Endothelial cell of umbilical vein (primary cell): ENCODE measurements at regions not wholly inside any gene's neighbourhood (a gene's known extent, or its start where the extent isn't known, plus 50 kb on each side); places are given as distances from the start of the nearest gene placed in this dataset.

Experiments used
- BruUV-seq: library from RNA; stranded (reverse); fragments of 400-500 nt; replicated peaks from 2 replicates; lab custom pipeline; 2021; lab: Mats Ljungman, UMichigan
- CTCF ChIA-PET: fragments of 300-600, 350-600 bp; sonication (Branson Sonifier 250); formaldehyde crosslinking; loops from one replicate; lab custom pipeline; 2021; ENCODE audit warnings: antibody characterized with exemption, inconsistent platforms; lab: Charles Lee
- POLR2A ChIA-PET: fragments of 300-600, 350-600 bp; sonication (Branson Sonifier 250); formaldehyde crosslinking; loops from one replicate; lab custom pipeline; 2021; ENCODE audit warnings: antibody characterized with exemption, inconsistent platforms; lab: Charles Lee
- DNase-seq: peaks from one replicate; pipeline ENCODE4 v3.0.0-alpha.2; 2011; ENCODE audit warnings: low read depth, low spot score
- FAIRE-seq: peaks from 2 replicates; lab custom pipeline; 2011; peaks lifted over from hg19 to GRCh38; lab: Jason Lieb, UNC
- H2AFZ ChIP-seq: 2 replicates; pipeline ENCODE4 v1.6.0; 2012; ENCODE audit warnings: low read depth, low read length, control low read depth, inconsistent platforms
- H3K27ac ChIP-seq: 2 replicates; pipeline ENCODE4 v1.5.1; 2011; ENCODE audit warnings: low read depth, mild to moderate bottlenecking, control low read depth, low read length, moderate library complexity; ENCODE audit not compliant: insufficient read depth
- H3K27me3 ChIP-seq, 2 experiments: 2 replicates each; pipeline versions ENCODE4 v1.6.0 to v1.6.1; 2011; ENCODE audit warnings: low read length in 2 of 2, mixed read lengths in 1 of 2; ENCODE audit not compliant: control insufficient read depth in 2 of 2, insufficient read depth in 2 of 2
- H3K36me3 ChIP-seq, 2 experiments: 2 replicates in 1 of 2; 3 replicates in 1 of 2; pipeline ENCODE4 v1.5.1; 2011; ENCODE audit warnings: low read length in 2 of 2, mild to moderate bottlenecking in 1 of 2, moderate library complexity in 1 of 2; ENCODE audit not compliant: control insufficient read depth in 2 of 2, insufficient read depth in 2 of 2; ENCODE audit errors: extremely low read depth in 1 of 2
- H3K4me1 ChIP-seq: 3 replicates; pipeline ENCODE4 v1.5.1; 2011; ENCODE audit warnings: mild to moderate bottlenecking, low read length; ENCODE audit not compliant: control insufficient read depth, insufficient read depth; ENCODE audit errors: extremely low read depth
- H3K4me2 ChIP-seq: 2 replicates; pipeline ENCODE4 v1.6.1; 2011; ENCODE audit warnings: low read length, control low read depth, mixed read lengths; ENCODE audit not compliant: insufficient read depth
- H3K4me3 ChIP-seq, 3 experiments: fragments of 200-600 bp in 1 of 3; sonication (generic), shearing (Covaris generic) in 1 of 3; replicated peaks in 1 of 3; 2 replicates each; pipeline ENCODE4 v1.5.1; 2011 to 2016; ENCODE audit warnings: control low read depth in 3 of 3, low read length in 3 of 3, mild to moderate bottlenecking in 2 of 3, inconsistent platforms in 1 of 3, low read depth in 1 of 3, moderate library complexity in 1 of 3; ENCODE audit not compliant: insufficient read depth in 1 of 3
- H3K79me2 ChIP-seq: 2 replicates; pipeline ENCODE4 v1.6.0; 2012; ENCODE audit warnings: low read length, inconsistent platforms; ENCODE audit not compliant: control insufficient read depth, insufficient read depth
- H3K9ac ChIP-seq: replicated peaks from 2 replicates; pipeline ENCODE3; 2011; ENCODE audit warnings: low read length, control low read depth; ENCODE audit not compliant: insufficient read depth; ENCODE audit errors: extremely low read depth
- H3K9me1 ChIP-seq: replicated peaks from 3 replicates; pipeline ENCODE4 v1.6.0; 2011; ENCODE audit warnings: mild to moderate bottlenecking, low read length; ENCODE audit not compliant: control insufficient read depth, insufficient read depth; ENCODE audit errors: extremely low read depth
- H3K9me3 ChIP-seq: replicated peaks from 2 replicates; pipeline ENCODE4 v1.5.1; 2012; ENCODE audit warnings: low read length, inconsistent platforms; ENCODE audit not compliant: control insufficient read depth, insufficient read depth
- H4K20me1 ChIP-seq: replicated peaks from 2 replicates; pipeline ENCODE3; 2011; ENCODE audit warnings: mild to moderate bottlenecking, low read length; ENCODE audit not compliant: control insufficient read depth, insufficient read depth; ENCODE audit errors: extremely low read depth
- CTCF ChIP-seq, 2 donors: IDR thresholded peaks; 1 replicate in 1 of 2; 2 replicates in 1 of 2; pipeline ENCODE4 v1.5.1; 2011; ENCODE audit warnings: low read length in 2 of 2, mild to moderate bottlenecking in 2 of 2, moderate library complexity in 2 of 2, control low read depth in 1 of 2, inconsistent platforms in 1 of 2, low read depth in 1 of 2; ENCODE audit not compliant: insufficient read depth in 1 of 2; ENCODE audit errors: extremely low read depth in 1 of 2
- EZH2 ChIP-seq: IDR thresholded peaks from 2 replicates; pipeline ENCODE4 v1.6.1; 2012; ENCODE audit warnings: borderline replicate concordance, low read depth, mild to moderate bottlenecking, moderate library complexity, low read length, inconsistent platforms; ENCODE audit not compliant: severe bottlenecking
- FOS ChIP-seq: IDR thresholded peaks from 2 replicates; pipeline ENCODE4 v1.6.1; 2011; ENCODE audit warnings: mild to moderate bottlenecking, low read length, moderate library complexity, borderline replicate concordance; ENCODE audit not compliant: insufficient read depth
- JUN ChIP-seq: IDR thresholded peaks from 2 replicates; pipeline ENCODE4 v1.6.1; 2011; ENCODE audit warnings: borderline replicate concordance, low read depth; ENCODE audit not compliant: insufficient read length, insufficient read depth
- MAX ChIP-seq: IDR thresholded peaks from 2 replicates; pipeline ENCODE4 v1.6.1; 2011; ENCODE audit not compliant: insufficient read depth, insufficient read length
- MYC ChIP-seq: IDR thresholded peaks from one replicate; pipeline ENCODE4 v1.6.1; 2011; ENCODE audit warnings: mild to moderate bottlenecking, low read depth, low read length
- POLR2A ChIP-seq: IDR thresholded peaks from 2 replicates; pipeline ENCODE4 v1.6.1; 2012; ENCODE audit warnings: low read depth, mild to moderate bottlenecking, control low read depth, low read length
- POLR2AphosphoS5 ChIP-seq: IDR thresholded peaks from 2 replicates; pipeline ENCODE4 v1.6.1; 2012; ENCODE audit warnings: low read depth, mild to moderate bottlenecking, control low read depth, low read length, moderate library complexity; ENCODE audit not compliant: insufficient read depth
- dilution Hi-C: fragments of 300-500 bp; cut with MboI; formaldehyde crosslinking; loops from one replicate; pipeline ENCODE4 v1.15.0; 2019; ENCODE audit warnings: low sequenced_read_pairs; ENCODE audit not compliant: extremely low pct_ligation_motif_present
- intact Hi-C: fragments of 100-400 bp; cut with micrococcal nuclease; formaldehyde crosslinking; loops from one replicate; pipeline ENCODE4 v1.10.0; 2022

DNA sequence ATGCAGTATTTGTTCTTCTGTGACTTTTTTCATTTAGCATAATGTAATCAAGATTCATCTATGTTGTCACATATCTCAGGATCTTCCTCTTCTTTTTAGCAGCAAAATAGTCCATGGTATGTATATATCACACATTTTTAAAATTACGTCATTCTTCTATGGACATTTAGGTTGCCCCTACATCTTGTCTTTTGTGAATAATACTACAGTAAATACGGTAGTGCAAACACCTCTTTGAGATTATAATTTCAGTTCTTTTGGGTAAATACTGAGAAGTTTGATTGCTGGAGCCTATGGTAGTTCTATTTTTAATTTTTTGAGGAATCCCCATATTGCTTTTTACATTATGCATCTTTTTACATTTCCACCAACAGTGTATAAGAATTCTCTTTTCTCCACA lies 1174.9 kb downstream of the NSUN3 start:
- no peak overlapping the region for H3K27ac ChIP-seq
- no peak overlapping the region for H3K4me2 ChIP-seq
- no TSS peak for BruUV-seq
- no peaks in the 10 kb centered on the region for H4K20me1 ChIP-seq
- H3K9ac ChIP-seq = no peak overlapping the region
- TF ChIP-seq POLR2A = no peak
- TF ChIP-seq EZH2 = no peak
- TF ChIP-seq MAX = no peak
- no peak for TF ChIP-seq JUN
- no peak for TF ChIP-seq CTCF (IDR thresholded peaks at IDR 0.05; ENCODE audit: extremely low read depth in 1 of 2, insufficient read depth in 1 of 2, low read depth in 1 of 2, low read length in 2 of 2)
- TF ChIP-seq FOS = no peak
- TF ChIP-seq MYC = no peak
- no peak for TF ChIP-seq POLR2AphosphoS5
- H3K27me3 ChIP-seq = no peaks in the 10 kb centered on the region
- dilution Hi-C loops (no loop called here), intact Hi-C loops (no loop called here)
- no peaks in the 10 kb centered on the region for H3K9me1 ChIP-seq
- CTCF ChIA-PET = no interaction called here
- H2AFZ ChIP-seq = no peak overlapping the region
- DNase-seq (no peak), FAIRE-seq (no peak)
- no peak overlapping the region for H3K4me3 ChIP-seq
- H3K4me1 ChIP-seq = no peaks in the 10 kb centered on the region
- no peaks in the 10 kb centered on the region for H3K36me3 ChIP-seq
- POLR2A ChIA-PET = no interaction called here
- H3K9me3 ChIP-seq = peaks cover 3% of the 10 kb centered on the region
- no peaks in the 10 kb centered on the region for H3K79me2 ChIP-seq
